NCI-H69 (cell line): ENCODE measurements at regions not wholly inside any gene's neighbourhood (a gene's known extent, or its start where the extent isn't known, plus 50 kb on each side); places are given as distances from the start of the nearest gene placed in this dataset.

Experiments used
- DNase-seq: peaks from one replicate; lab custom pipeline; 2025; lab: John Stamatoyannopoulos, UW

DNA sequence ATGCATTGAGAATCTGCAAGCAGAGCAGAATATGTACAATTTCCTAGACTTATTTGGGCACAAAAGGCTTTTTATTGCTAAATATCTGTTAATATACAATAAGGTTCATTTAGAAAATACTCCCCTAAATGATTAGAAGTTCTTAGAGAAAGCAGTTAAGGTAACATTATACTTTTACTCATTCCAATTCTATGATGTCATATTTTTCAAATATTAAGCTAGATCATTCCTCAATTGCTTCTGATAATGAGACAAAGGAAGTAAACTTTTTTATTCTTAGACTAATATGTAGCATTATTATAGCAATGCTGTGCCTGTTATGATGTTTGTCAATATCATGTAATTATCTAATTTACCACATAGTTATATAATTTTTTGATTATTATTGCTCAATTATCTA is 447.0 kb downstream of the SLC16A7 start:
- DNase-seq = no peak

DNA sequence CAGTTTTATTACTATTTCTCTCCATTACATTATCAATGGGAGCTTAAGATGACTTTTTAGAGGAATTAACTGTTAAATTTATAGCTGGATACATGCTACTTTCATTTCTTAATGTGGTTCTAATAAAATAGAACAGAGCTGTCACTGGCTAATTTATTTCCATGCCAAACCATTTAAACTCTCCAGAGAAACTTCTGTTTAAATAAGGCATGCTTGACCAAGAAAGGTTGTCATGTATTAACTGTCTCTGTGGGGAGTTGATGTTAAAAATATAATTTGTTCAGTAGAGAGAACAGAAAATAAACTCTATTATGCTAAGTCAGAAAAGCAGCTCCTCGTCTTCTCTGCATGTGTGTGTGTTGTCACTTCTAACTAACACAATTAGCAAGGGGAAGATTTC is 447.4 kb downstream of the SLC16A7 start:
- DNase-seq = no peak

DNA sequence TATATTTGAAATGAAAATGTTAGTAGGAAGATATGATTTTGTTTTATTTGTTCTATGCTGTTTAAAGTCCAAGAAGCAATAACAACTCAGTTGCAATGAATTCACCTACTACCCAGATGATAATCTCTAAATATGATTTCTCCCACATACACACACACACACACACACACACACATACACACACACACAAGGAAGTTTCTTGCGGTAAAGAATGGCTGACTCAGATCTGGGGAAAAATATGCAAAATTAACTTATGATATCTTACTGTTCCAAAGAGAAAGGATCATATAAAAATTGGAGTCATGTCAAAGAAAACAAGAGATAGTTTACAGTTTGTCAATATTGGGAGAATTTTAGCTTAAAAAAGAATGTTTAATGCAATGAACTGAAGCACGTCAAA is 456.7 kb downstream of the SLC16A7 start:
- DNase-seq = no peak

DNA sequence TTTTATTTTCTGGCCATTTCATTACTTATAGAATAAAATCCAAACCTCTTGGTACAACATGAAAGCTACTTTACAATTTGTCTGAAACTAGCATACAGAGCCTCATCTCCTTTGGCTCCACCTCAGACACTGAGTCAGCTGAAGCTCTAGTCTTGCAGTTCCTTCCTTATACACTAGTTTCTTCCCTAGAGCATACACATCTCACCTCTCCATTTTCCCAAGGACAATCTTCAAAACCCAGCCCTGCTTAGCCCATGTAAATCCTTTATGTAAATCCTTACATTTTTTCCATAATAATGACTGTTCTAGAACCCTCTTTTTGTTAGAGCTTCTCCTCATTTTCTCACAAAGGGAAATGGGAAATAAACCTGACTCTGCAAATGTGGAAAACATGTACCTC is 463.4 kb downstream of the SLC16A7 start:
- DNase-seq = no peak

DNA sequence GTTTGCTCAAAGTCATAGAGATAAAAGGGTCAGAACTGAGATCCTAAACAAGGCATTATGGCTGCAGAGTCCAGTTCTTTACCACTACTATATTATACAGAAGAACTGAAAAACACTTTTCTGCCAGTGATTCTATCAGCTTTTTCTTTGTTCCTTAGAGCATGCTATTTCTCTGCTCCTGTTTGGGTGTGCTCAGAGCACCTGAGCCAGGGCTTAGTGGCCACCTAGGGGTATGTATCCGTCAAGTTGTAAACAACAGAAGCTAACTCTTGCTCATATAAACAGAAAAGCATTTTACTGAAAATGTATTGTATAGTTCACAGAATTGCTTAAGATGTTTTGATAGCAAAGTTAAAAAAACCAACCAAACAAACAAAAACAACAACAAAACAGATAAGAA is 470.8 kb downstream of the SLC16A7 start:
- no peak for DNase-seq

DNA sequence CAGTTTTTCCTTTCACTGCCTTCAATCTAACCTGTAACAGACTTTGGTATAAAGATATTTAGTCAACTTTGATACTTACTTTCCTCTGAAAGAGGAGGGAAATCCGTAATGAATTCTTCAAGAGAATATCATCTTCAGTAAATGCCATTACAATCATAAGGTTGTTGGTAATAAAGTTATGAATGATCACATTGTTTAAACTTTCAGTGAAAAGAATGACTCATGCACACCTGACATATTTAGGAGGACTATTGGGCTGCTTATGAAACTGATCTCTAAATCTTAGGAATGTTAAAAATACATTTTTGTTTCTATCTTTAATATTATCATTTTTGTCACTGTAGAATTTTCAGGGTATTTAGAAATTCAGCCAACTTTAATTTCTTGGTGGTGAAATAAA is 474.7 kb downstream of the SLC16A7 start:
- no peak for DNase-seq

DNA sequence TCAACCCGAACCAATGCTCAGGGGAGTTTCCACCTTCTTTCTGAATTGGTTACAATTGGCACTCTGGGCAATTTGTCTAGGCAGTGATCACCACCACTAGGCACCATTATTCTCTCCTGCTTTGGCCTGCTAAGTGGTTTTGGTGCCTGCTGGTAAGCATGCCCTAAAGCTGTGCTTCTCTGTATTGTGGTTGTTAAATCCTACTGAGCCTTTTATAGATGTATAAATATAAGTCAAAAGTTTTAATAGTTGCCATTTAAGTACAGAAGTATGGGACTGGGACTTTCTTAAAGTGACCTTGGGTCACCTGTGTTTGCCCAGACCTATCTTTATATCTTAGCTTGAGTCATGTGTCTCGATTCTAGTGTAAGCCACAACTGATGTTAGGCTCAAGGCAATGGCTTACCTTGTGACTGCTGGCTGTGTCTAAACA is 475.9 kb downstream of the SLC16A7 start:
- no peak for DNase-seq

DNA sequence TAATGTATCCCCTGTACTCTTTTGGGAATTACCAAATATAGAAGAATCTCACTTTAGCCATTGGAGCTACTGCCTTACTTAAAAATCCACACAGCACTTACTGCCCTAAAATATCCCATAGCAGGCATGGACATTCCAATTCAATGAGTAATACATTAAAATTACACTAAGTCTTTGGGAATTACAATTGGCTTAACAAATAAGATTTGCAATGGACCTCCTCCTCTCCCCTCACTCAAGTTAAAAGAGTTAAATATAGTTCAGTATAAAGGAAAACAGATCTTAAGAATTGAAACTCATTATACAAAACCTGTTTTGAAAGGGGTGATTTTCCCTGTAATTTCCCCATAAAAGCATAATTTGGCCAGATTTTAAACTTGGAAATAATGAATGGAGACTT is 477.1 kb downstream of the SLC16A7 start:
- no peak for DNase-seq

DNA sequence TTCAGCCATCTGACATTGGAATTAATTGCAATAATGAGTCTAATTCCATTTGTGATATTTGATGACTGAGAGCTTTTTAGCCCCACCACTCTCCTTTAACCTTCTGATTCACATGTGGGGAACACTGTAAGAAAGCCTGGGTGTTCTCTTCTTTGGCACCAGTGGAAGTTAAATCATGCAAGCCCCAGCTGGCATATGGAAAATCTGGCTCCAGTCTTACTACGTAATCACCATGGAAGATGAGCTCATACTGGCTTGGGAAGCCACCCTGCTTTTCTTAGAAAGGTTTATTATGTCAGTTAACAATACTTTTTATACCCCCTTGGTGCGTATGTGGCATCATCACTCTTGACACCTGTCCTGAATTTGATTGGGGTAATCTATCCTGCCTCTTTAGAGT is 479.3 kb downstream of the SLC16A7 start:
- DNase-seq = no peak

DNA sequence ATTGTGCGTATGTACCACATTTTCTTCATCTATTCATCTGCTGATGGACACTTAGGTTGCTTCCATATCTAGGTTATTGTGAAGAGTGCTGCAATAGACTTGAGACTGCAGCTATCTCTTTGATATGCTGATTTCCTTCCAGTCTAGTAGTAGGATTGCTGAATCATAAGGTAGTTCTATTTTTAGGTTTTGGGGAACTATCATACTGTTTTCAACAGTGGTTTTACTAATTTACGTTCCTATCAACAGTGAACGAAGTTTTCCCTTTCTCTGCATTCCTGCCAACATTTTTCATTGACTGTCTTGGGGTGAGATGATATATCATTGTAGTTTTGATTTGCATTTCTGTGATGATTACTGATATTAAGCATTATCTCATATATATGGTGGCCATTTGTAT is 482.2 kb downstream of the SLC16A7 start:
- DNase-seq = no peak

DNA sequence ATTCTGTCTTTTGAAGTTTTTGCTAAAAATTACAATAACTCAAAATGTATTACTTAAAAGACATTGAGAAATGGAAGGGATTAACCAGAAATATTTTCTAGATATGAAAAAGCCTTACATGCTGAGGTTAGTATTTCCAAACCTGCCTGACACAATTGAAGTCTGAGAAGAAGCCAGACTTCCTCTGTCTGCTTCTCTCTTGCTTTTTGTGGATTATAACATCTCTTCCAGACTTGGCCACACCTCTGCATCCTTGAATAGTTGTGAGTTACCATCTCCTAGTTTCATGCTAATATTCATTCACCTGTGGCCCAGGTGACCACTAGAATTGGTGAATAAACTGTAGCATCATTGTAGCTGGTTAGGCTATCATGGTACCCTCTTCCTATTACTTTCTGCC is 497.6 kb downstream of the SLC16A7 start:
- DNase-seq = no peak

DNA sequence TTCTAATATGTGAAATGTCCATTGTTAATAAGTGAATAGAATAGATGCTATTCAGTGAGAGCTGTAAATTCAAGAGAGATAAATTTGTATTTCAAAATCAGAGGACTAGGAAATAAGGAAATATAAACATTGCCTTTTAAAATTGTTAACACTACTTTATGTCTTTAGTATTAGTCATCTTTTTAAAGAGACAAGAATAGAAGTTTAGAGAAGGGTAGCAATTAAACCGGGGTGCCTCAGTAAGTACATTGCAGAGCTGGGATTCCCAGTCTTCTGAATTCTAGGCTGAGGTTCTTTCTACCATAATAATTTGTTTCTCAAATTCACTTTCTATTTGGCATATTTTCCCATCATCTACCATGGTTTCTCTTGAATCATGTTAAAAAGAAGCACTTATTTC is 498.6 kb downstream of the SLC16A7 start:
- DNase-seq = no peak

DNA sequence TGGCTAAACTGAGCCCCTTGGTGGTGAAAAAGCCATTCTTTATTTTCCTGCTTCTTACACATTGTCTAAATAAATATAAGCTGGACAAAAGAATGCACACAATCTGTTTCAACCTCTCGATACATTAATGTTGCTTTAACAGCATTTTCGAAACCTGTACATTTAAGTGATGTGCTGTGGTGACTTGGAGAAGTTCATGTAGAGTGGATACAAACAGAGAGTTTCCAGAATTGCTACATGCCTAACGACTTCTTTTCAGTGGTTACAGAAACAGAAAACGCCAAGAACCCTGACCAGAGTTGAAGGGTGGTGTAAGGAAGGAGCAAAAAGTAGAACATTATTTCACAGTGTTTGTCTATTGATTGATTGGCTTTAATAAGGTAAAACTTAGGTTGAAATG is 500.9 kb downstream of the SLC16A7 start:
- DNase-seq = no peak

DNA sequence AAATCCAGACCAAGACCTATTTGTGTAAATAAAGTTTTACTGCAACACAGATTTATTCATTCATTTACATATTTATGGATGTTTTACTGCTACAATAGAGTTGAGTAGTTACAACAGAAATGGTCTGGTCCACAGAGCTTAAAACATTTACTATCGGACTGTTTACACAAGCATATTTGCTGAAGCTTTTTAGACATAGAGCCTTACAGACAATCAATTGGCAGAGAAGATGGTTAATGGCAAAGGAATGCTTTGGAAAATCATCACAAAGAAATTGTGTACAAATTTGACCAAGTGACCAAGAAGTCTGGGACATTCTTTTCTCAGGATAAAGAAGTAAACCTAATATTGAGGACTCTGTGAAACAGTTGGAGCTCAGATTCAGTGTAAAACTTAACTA is 504.3 kb downstream of the SLC16A7 start:
- no peak for DNase-seq

DNA sequence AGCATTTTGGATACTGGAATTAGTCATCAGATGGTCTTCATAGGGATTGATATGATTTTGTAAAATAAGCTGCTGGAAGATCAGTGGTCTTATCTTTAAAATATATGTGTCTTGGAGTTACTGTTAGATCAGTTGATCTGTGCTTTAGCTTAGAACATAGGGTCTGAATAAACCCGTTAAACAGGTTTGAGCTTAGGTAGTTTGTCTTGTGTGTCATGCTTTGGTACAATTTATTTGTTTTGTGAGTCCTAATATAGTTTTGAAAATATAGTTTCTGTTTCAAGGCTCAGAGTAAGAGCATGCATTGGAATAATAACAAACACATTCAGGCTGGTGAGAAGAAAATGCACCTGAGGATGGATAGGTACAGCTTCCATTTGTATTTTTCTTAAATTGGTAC is 505.0 kb downstream of the SLC16A7 start:
- DNase-seq = no peak

DNA sequence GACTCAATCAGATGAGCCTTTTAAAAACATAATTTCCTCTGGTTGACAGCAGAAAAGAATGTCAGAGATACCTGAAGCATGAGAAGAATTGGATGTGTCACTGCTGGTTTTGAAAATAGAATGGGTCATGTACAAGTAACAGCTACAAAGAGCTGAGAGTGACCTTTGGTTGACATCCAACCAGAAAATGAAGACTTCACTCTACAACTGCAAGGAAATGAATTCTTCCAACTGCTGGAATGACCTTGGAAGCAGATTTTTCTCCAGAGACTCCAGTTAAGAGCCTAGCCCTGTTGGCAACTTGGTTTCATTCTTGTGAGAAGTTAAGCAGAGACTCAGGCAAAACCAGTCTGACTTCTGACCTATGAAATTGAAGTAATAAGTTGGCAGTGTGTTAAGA is 505.9 kb downstream of the SLC16A7 start:
- no peak for DNase-seq

DNA sequence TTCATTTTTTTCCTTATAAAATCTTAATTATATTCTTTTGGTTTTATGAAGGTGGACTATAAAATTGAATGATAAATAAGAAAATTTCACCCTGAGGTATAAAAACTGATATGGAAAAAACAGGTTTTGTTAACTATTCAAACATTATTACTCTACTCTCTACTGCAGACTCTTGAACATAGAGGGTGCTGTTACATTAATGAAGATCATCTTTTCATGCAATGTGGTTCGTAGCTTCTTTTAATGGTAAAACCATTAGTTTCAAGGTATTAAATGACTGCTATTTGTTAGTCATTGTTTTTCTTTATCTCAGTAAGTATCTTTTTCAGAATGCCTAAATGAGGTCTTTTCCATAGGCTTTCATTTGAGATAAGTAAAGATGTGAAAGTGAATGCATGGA is 510.4 kb downstream of the SLC16A7 start:
- no peak for DNase-seq

DNA sequence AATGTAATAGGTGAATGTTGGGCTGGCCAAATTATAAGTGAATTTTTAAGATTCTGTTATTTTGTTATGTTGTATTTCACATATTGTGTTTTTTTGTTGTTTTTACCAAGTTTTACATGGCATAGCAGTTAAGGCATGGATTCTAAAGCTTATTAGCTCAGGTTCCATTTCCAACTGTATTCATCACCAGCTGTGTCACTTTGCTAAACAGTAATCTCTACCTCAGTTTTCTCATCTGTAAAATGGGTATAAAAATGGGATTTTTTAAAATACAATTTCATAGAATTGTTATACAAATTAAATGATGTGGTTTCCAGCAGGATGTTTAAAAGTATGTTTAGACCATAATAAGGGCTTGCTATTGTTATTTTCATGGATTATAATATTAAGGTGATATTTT is 512.2 kb downstream of the SLC16A7 start:
- no peak for DNase-seq

DNA sequence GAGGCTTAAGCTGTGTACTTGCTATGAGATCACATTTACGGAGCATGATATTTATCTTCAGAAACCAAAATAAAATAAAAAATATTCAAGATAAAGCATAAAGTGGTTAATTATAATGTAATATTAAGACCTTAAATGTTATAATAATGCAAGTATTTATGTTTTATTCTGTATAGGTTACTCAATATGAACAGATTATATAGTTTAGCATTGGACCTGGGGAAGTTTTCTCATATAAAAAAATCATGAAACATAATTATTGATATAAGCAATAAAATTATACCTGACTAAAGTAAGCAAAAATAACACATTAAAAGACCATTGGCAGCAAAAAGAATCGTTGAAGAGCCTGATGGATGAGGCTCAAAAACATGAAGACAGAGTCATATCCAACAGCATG is 516.2 kb downstream of the SLC16A7 start:
- DNase-seq = no peak

DNA sequence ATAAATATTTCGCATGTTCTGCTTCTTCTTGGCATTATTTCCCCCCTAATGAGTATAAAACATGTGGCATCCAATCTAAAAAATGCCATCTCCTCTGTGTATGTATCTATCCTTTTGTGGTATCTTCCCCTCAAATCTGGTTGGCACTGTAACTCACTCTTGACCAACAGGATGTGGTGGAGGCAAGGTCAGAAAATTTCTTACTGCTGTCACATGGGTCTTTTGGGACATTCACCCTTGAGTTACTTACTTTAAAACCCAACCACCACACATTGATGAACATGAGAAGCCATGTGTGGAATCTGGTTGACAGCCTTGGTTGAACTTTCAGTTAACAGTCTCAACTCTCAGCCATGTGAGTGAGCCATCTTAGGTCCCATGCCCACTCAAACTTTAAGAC is 516.9 kb downstream of the SLC16A7 start:
- no peak for DNase-seq

DNA sequence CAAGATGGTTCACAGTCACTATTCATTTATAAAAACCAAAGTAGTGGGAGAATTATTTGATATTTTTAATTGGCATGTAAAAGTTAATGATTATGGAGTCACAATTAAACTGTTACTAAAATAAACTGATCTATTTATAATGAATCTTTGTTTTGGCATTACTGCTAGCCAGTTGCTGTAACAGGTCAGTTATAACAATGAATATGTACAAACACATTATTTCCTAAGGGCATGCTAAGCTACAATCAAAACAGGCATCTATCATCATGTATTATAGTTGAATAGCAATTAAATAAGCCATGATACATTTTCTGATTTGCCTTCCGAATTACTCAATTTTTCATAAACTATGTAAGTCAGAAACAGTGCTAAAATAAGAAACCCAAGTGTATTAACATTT is 518.3 kb downstream of the SLC16A7 start:
- DNase-seq = no peak

DNA sequence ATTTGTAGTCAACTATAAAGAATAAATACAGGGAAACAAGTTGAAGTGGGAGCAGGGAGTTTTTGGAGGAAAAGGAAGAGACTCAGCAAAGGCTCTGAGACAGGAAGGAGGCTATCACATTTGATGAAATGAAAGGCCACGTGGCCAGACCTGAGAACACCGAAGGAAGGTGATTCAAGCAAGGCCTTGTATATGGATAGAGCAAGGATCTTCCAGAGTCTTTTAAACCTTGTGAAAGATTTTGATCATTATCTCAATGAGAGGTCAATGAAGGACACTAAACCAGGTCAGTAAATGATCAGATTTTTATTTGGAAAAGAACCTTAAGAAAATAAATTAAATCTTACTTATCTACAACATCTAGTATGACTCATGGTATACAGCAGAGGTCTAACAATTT is 523.5 kb downstream of the SLC16A7 start:
- no peak for DNase-seq

DNA sequence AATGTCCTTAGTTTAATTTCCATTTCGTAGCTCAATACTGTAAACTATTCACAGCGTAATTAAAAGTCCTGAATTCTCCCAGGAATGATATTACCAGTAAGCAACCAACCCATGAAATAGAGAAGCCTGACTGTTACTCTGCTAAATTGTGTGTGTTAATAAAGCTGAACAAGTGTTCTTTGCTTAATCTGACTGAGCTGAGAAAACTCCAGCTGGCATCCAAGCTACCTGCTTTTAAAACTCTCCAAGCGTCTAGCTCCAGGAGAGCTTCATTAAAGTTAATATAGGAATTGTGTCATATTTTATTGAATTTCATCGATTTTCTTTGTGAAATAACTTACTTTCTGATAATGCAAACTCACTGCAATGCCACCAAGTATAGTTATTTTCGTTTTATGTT is 524.4 kb downstream of the SLC16A7 start:
- DNase-seq = no peak

DNA sequence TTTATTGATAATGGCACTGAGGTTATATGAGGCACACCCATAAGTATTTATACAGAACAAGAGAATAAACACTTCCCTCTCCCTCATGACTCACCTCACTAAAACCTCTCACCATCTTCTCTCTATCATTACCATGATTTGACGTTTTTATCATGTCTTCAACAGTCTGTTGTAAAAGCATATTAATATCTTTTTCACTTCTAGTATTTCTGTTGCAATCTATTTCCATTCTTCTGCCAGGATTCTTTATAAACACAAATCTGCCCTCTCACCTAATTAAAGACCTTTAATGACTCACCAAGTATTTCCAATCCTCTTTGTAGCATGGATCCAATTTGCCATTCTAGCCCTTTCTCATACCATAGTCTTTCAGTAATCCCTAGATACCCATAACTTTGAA is 527.7 kb downstream of the SLC16A7 start:
- DNase-seq = no peak

DNA sequence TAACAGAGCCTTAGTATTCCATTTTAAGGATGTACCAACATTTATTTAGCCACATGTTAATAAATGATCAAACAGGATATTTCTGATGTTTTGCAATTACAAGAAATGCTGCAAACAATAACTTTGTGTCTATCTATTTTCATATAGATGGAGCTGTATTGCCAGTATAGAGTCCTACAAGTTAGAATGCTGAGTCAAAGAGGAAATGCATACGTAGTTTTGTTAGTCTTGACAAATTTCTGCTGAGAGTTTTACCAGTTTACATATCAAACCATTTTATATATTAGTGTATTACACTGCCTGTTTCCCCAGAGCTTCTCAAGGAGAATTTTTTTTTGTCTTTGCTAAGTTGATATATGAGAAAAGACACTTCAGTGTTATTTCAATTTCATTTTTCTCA is 541.7 kb downstream of the SLC16A7 start:
- DNase-seq = no peak
